Mucosa of descending colon (tissue), 3 donors: ENCODE measurements at regions not wholly inside any gene's neighbourhood (a gene's known extent, or its start where the extent isn't known, plus 50 kb on each side); places are given as distances from the start of the nearest gene placed in this dataset.

Source experiments
- ATAC-seq: fragments of 200-7000 bp; cut with Tn5 transposase; one replicate; pipeline ENCODE4 v1.9.1; 2020; ENCODE audit warnings: mild to moderate bottlenecking, moderate library complexity
- DNase-seq, 3 donors: peaks; one replicate each; pipeline ENCODE4 v3.0.0-alpha.2; 2020
- H3K36me3 ChIP-seq: fragments of 200-600 bp; one replicate; pipeline ENCODE4 v1.8.0; 2021; ENCODE audit warnings: low read depth, mild to moderate bottlenecking
- H3K4me1 ChIP-seq: fragments of 200-600 bp; one replicate; pipeline ENCODE4 v1.8.0; 2021; ENCODE audit warnings: low read depth, mild to moderate bottlenecking
- H3K4me3 ChIP-seq: fragments of 200-600 bp; one replicate; pipeline ENCODE4 v1.8.0; 2021; ENCODE audit warnings: mild to moderate bottlenecking
- H3K9me3 ChIP-seq: fragments of 200-600 bp; one replicate; pipeline ENCODE4 v1.8.0; 2021; ENCODE audit warnings: mild to moderate bottlenecking
- intact Hi-C, 2 donors: fragments of 100-400 bp; cut with DNase I in 1 of 2; cut with micrococcal nuclease in 1 of 2; formaldehyde crosslinking; loops; one replicate each; pipeline versions ENCODE4 v1.11.0 to v1.11.1; 2022; cut with DNase I, micrococcal nuclease
- TF ChIP-seq, protein P1 (sequence below): fragments of 200-600 bp; IDR thresholded peaks from one replicate; pipeline ENCODE4 v1.8.0; 2022; ENCODE audit warnings: antibody characterized with exemption, mild to moderate bottlenecking
- donor health status: DM: no; HTN: no; CAD: no; lungs with moderate emphysema.
- donor health status: DM: no; HTN: no; CAD: no.
- donor health status: DM: no; HTN: yes; CAD: no.

DNA sequence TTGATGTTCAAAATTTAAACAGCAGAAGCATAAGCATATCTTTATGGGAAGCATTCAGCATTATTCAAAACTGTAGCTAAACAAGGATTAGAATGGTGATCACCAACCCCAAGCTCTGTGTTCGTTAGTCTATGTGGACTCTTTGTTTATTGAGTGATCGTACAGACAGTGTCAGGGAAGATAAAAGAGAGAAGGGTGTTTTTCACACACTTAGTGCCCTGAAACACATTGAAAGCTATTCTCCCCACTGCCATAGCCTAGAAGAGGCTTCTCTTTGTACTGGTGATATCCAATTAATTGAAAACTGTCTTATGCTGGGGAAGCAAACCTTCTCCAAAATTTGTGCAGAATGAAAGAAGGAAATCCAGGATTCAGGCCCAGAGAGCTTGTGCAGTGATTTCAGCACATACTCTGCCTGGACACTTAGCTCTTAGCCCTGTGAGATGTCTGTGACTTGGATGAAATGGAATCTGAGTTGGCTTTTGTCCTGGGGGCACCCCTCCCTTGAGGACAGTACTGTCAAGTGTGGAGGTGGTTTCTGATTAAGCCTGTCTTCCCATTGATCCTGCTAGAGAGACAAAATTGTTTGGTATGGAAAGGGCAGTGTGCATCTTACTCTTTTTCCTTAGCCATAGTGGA lies 125.7 kb upstream of the MTHFD1L start:
- TF ChIP-seq, protein P1, sequence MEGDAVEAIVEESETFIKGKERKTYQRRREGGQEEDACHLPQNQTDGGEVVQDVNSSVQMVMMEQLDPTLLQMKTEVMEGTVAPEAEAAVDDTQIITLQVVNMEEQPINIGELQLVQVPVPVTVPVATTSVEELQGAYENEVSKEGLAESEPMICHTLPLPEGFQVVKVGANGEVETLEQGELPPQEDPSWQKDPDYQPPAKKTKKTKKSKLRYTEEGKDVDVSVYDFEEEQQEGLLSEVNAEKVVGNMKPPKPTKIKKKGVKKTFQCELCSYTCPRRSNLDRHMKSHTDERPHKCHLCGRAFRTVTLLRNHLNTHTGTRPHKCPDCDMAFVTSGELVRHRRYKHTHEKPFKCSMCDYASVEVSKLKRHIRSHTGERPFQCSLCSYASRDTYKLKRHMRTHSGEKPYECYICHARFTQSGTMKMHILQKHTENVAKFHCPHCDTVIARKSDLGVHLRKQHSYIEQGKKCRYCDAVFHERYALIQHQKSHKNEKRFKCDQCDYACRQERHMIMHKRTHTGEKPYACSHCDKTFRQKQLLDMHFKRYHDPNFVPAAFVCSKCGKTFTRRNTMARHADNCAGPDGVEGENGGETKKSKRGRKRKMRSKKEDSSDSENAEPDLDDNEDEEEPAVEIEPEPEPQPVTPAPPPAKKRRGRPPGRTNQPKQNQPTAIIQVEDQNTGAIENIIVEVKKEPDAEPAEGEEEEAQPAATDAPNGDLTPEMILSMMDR = no peak
- no peak for ATAC-seq
- intact Hi-C loops = no loop called here

DNA sequence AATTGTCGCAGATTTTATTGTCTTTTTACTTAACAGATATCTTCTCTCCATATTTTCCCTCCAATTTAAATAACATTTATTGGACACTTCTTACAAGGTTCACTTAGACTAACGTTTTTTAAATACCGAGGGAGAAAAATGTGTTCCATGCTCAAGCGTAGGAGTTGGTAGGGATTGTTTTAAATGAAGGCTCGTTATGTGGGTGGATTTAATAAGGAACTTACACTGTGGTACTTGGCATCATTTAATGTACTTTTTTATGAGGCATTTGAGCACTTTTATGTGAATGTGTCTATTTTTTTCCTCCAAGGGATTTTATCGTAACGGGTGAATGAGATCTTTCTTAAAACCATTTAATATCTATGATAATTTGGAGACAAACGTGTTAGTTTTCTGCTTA lies 125.0 kb upstream of the MTHFD1L start:
- Histone ChIP-seq H3K4me1 (peaks cover 4% of the 10 kb centered on the region), H3K9me3 (no peaks in the 10 kb centered on the region), H3K4me3 (no peak overlapping the region), H3K36me3 (no peaks in the 10 kb centered on the region)
- intact Hi-C loops = no loop called here
- DNase-seq = no peak
- TF ChIP-seq, protein P1 = no peak
- ATAC-seq = no peak

More for the DNA sequence above, 125.7 kb upstream of the MTHFD1L start:
- H3K4me3 ChIP-seq = no peak overlapping the region
- H3K9me3 ChIP-seq = no peaks in the 10 kb centered on the region
- no peaks in the 10 kb centered on the region for H3K36me3 ChIP-seq
- no peak for DNase-seq
- H3K4me1 ChIP-seq = peaks cover 4% of the 10 kb centered on the region

DNA sequence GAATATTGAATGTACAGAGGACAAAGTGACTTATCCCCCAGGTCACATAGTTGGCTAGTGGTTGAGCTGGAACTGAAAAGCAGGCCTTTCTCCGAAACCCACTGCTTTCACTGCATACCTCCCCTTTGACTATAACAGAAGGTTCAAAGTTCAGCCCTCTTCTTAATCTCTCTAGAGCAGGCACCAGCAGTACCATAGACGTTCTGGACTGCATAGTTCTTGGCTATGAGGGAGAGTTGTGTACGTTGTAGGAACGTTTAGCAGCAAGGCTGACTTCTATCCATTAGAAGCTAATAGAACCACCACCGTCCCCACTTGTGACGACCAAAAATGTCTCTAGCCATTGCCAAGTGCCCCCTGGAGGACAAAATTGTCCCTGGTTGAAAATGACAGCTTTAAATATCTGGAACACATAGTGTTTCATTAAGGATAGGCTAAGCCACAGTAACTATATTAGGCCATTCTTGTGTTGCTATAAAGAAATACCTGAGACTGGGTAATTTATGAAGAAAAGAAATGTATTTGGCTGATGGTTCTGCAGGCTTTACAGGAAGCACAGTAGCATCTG lies 123.8 kb upstream of the MTHFD1L start:
- TF ChIP-seq, protein P1 = no peak
- intact Hi-C loops = no loop called here
- Histone ChIP-seq H3K36me3 (no peaks in the 10 kb centered on the region), H3K4me3 (no peak overlapping the region), H3K4me1 (peaks cover 4% of the 10 kb centered on the region), H3K9me3 (no peaks in the 10 kb centered on the region)
- DNase-seq (peak in 1 of 3 donors; percentile 40), ATAC-seq (no peak)

DNA sequence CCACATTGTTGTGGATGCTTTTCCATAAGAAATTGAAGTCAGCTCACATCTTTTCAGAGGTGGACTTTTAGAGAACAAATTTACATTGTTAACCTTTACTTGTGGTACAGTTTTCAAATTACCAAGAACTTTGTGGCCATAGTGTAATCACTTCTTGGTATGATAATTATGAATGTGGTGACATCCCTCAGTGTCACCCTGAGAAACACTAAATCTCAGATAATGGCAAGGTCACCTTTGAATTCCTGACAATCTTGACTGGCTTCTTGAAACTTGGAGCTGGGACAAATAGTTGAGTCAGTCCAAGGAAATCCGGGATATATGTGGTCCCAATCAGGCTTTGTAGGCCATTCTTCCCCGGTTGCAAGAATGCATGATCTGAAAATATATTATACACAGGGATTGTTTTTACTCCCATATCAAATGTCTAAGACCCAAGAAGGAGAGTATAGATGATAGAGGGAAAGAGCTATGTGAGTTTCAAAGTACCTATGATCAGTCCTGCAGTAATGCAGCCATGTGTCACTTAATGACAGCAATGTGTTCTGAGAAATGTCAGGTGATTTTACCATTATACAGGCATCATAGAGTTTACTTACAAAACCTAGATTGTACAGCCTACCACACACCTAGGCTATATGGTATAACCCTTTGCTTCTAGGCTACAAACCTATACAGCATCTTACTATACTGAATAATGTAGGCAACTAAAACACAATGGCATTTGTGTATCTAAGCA lies 120.8 kb upstream of the MTHFD1L start:
- H3K9me3 ChIP-seq = no peaks in the 10 kb centered on the region
- TF ChIP-seq, protein P1 = no peak
- no peaks in the 10 kb centered on the region for H3K36me3 ChIP-seq
- intact Hi-C loops = no loop called here
- DNase-seq (no peak), ATAC-seq (no peak)
- H3K4me1 ChIP-seq = no peaks in the 10 kb centered on the region
- H3K4me3 ChIP-seq = no peak overlapping the region

DNA sequence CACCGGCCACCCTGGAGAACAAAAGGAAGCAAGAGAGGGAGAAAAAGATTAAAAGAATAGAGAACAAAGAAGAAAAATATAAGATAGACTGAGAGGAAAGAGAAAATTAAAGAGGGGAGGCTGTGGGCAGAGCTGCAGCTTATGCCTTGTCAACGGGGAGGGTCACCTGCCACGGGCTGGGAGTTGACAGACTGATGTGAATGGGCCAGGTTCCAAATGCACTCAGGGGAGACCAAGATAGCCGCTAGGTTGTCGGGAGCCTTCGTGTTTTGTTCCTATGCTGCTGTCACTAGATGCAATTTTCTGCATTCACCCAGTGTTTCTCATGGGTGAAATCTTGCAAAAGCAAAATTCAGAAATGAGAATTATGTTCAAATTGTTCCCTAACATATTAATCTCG lies 119.6 kb upstream of the MTHFD1L start:
- ATAC-seq (no peak), DNase-seq (no peak)
- Histone ChIP-seq H3K4me3 (no peak overlapping the region), H3K4me1 (no peaks in the 10 kb centered on the region), H3K36me3 (no peaks in the 10 kb centered on the region), H3K9me3 (no peaks in the 10 kb centered on the region)
- intact Hi-C loops = no loop called here
- TF ChIP-seq, protein P1 = no peak
